ENCODE measurements at regions not wholly inside any gene's neighbourhood (a gene's known extent, or its start where the extent isn't known, plus 50 kb on each side); places are given as distances from the start of the nearest gene placed in this dataset.

GRCh38 chrX:131704136-131704695 lies 160.3 kb downstream of the OR13H1 start:
- DNase-seq = no peak

- no peak for DNase-seq
Observed at GRCh38 chrX:131709553-131709952, 165.7 kb downstream of the OR13H1 start.

GRCh38 chrX:131711478-131711867 lies 167.6 kb downstream of the OR13H1 start:
- no peak for DNase-seq

GRCh38 chrX:131723646-131724045 lies 179.8 kb downstream of the OR13H1 start:
- DNase-seq = no peak

GRCh38 chrX:131724292-131724691 lies 180.4 kb downstream of the OR13H1 start:
- DNase-seq = no peak

GRCh38 chrX:131725001-131725654 lies 181.3 kb downstream of the OR13H1 start:
- DNase-seq = no peak

GRCh38 chrX:131727778-131728177 lies 183.9 kb downstream of the OR13H1 start:
- no peak for DNase-seq

GRCh38 chrX:131728295-131729145 lies 184.6 kb downstream of the OR13H1 start:
- no peak for DNase-seq

- DNase-seq = no peak
Observed at GRCh38 chrX:131729295-131729694, 185.4 kb downstream of the OR13H1 start.

GRCh38 chrX:131734621-131735020 lies 190.7 kb downstream of the OR13H1 start:
- DNase-seq = no peak

GRCh38 chrX:131735127-131735526 lies 191.3 kb downstream of the OR13H1 start:
- DNase-seq = no peak

GRCh38 chrX:131739823-131740222 lies 195.9 kb downstream of the OR13H1 start:
- no peak for DNase-seq

- DNase-seq = no peak
Observed at GRCh38 chrX:131741103-131741581, 197.3 kb downstream of the OR13H1 start.

- no peak for DNase-seq
Observed at GRCh38 chrX:131745942-131746489, 202.1 kb downstream of the OR13H1 start.

GRCh38 chrX:131746491-131746968 lies 202.7 kb downstream of the OR13H1 start:
- no peak for DNase-seq

- no peak for DNase-seq
Observed at GRCh38 chrX:131747173-131747572, 203.3 kb downstream of the OR13H1 start.

GRCh38 chrX:131752493-131753198 lies 208.8 kb downstream of the OR13H1 start:
- no peak for DNase-seq

- no peak for DNase-seq
Observed at GRCh38 chrX:131762802-131763234, 218.9 kb downstream of the OR13H1 start.

- DNase-seq = no peak
Observed at GRCh38 chrX:131763674-131764073, 219.8 kb downstream of the OR13H1 start.

GRCh38 chrX:131764216-131764615 lies 220.3 kb downstream of the OR13H1 start:
- DNase-seq = no peak

- DNase-seq = no peak
Observed at GRCh38 chrX:131778269-131779218, 234.7 kb downstream of the OR13H1 start.

Data from fibroblast of skin of right biceps (primary cell).